H9 (cell line): ENCODE measurements at regions not wholly inside any gene's neighbourhood (a gene's known extent, or its start where the extent isn't known, plus 50 kb on each side); places are given as distances from the start of the nearest gene placed in this dataset.

Experiments
- DNase-seq: peaks from one replicate; pipeline ENCODE4 v3.0.0-alpha.2; 2017
- H2AFZ ChIP-seq: one replicate; pipeline ENCODE4 v1.6.1; 2013; ENCODE audit warnings: mild to moderate bottlenecking, low read length, control low read depth, moderate library complexity
- H2AK5ac ChIP-seq: 2 replicates; pipeline ENCODE4 v1.6.1; 2013; ENCODE audit warnings: low read length, control low read depth, mixed read lengths; ENCODE audit not compliant: insufficient read length
- H2BK120ac ChIP-seq: one replicate; pipeline ENCODE4 v1.6.1; 2013; ENCODE audit warnings: low read depth, mild to moderate bottlenecking, low read length, control low read depth, inconsistent platforms; ENCODE audit not compliant: poor library complexity, severe bottlenecking
- H2BK12ac ChIP-seq: 2 replicates; pipeline ENCODE4 v1.6.1; 2013; ENCODE audit warnings: low read length, control low read depth, mixed read lengths, low read depth; ENCODE audit not compliant: insufficient read length
- H2BK15ac ChIP-seq: 2 replicates; pipeline ENCODE4 v1.6.1; 2013; ENCODE audit warnings: low read depth, low read length, control low read depth
- H2BK20ac ChIP-seq: one replicate; pipeline ENCODE4 v1.6.1; 2013; ENCODE audit warnings: low read depth, mild to moderate bottlenecking, low read length, control low read depth, inconsistent platforms; ENCODE audit not compliant: poor library complexity, severe bottlenecking
- H2BK5ac ChIP-seq: 2 replicates; pipeline ENCODE4 v1.6.1; 2013; ENCODE audit warnings: low read length, control low read depth, mixed read lengths; ENCODE audit not compliant: insufficient read length
- H3K14ac ChIP-seq: 2 replicates; pipeline ENCODE4 v1.6.1; 2013; ENCODE audit warnings: low read length, control low read depth; ENCODE audit not compliant: insufficient read depth
- H3K18ac ChIP-seq: 2 replicates; pipeline ENCODE4 v1.6.1; 2013; ENCODE audit warnings: low read depth, mild to moderate bottlenecking, mixed read lengths, low read length, control low read depth; ENCODE audit not compliant: insufficient read length
- H3K23ac ChIP-seq: 2 replicates; pipeline ENCODE4 v1.6.1; 2013; ENCODE audit warnings: low read length, control low read depth, mixed read lengths, low read depth; ENCODE audit not compliant: insufficient read length
- H3K23me2 ChIP-seq: 2 replicates; pipeline ENCODE4 v1.6.1; 2013; ENCODE audit warnings: low read depth, mild to moderate bottlenecking, mixed read lengths, low read length, control low read depth; ENCODE audit not compliant: insufficient read length, poor library complexity, severe bottlenecking
- H3K27ac ChIP-seq: 2 replicates; pipeline ENCODE4 v1.5.1; 2013; ENCODE audit warnings: low read length, control low read depth, mixed read lengths, low read depth; ENCODE audit not compliant: insufficient read length
- H3K27me3 ChIP-seq: 2 replicates; pipeline ENCODE4 v1.6.1; 2013; ENCODE audit warnings: low read length, control low read depth, inconsistent platforms; ENCODE audit not compliant: insufficient read depth
- H3K4ac ChIP-seq: 2 replicates; pipeline ENCODE4 v1.6.1; 2013; ENCODE audit warnings: low read depth, mild to moderate bottlenecking, control low read depth, inconsistent platforms, low read length, moderate library complexity
- H3K4me1 ChIP-seq: 2 replicates; pipeline ENCODE4 v1.6.1; 2013; ENCODE audit warnings: low read length, control low read depth, inconsistent platforms; ENCODE audit not compliant: insufficient read depth
- H3K4me2 ChIP-seq: 2 replicates; pipeline ENCODE4 v1.6.1; 2013; ENCODE audit warnings: low read length, control low read depth, mixed read lengths; ENCODE audit not compliant: insufficient read length, insufficient read depth
- H3K56ac ChIP-seq: 2 replicates; pipeline ENCODE4 v1.6.1; 2013; ENCODE audit warnings: low read depth, mild to moderate bottlenecking, mixed read lengths, low read length, control low read depth; ENCODE audit not compliant: insufficient read length
- H3K79me1 ChIP-seq: 2 replicates; pipeline ENCODE4 v1.6.1; 2013; ENCODE audit warnings: low read depth, mild to moderate bottlenecking, moderate library complexity, low read length, control low read depth, inconsistent platforms; ENCODE audit not compliant: insufficient read depth, poor library complexity, severe bottlenecking
- H3K79me2 ChIP-seq: 2 replicates; pipeline ENCODE4 v1.6.1; 2013; ENCODE audit warnings: low read length, control low read depth, inconsistent platforms; ENCODE audit not compliant: insufficient read depth
- H3K9ac ChIP-seq: 2 replicates; pipeline ENCODE4 v1.6.1; 2013; ENCODE audit warnings: low read length, control low read depth, mixed read lengths; ENCODE audit not compliant: insufficient read length; ENCODE audit errors: extremely low read depth
- H3K9me3 ChIP-seq: one replicate; pipeline ENCODE4 v1.6.1; 2013; ENCODE audit warnings: low read depth, low read length, inconsistent platforms; ENCODE audit not compliant: control insufficient read depth
- H3T11ph ChIP-seq: one replicate; pipeline ENCODE4 v1.6.1; 2013; ENCODE audit warnings: mild to moderate bottlenecking, low read length, control low read depth, inconsistent platforms
- H4K20me1 ChIP-seq: one replicate; pipeline ENCODE4 v1.6.1; 2013; ENCODE audit not compliant: control insufficient read depth, insufficient read length, insufficient read depth
- H4K5ac ChIP-seq: 2 replicates; pipeline ENCODE4 v1.6.1; 2013; ENCODE audit warnings: low read depth, mild to moderate bottlenecking, mixed read lengths, low read length, control low read depth; ENCODE audit not compliant: insufficient read length
- H4K8ac ChIP-seq: replicated peaks from 2 replicates; pipeline ENCODE4 v1.6.1; 2013; ENCODE audit warnings: low read length, control low read depth, mixed read lengths, low read depth; ENCODE audit not compliant: insufficient read length
- H4K91ac ChIP-seq: 2 replicates; pipeline ENCODE4 v1.6.1; 2013; ENCODE audit warnings: low read depth, mild to moderate bottlenecking, moderate library complexity, mixed read lengths, low read length, control low read depth; ENCODE audit not compliant: insufficient read length
- H3K27ac Mint-ChIP-seq, 3 experiments: 2 replicates in 2 of 3; 3 replicates in 1 of 3; pipeline ENCODE4 v1.8.0; 2020 to 2021; ENCODE audit warnings: mixed read lengths in 3 of 3, mild to moderate bottlenecking in 1 of 3, moderate library complexity in 1 of 3
- H3K27me3 Mint-ChIP-seq: 2 replicates; pipeline ENCODE4 v1.8.0; 2021; ENCODE audit warnings: low read depth, mild to moderate bottlenecking, moderate library complexity, mixed read lengths
- H3K36me3 Mint-ChIP-seq, 3 experiments: 2 replicates in 2 of 3; 3 replicates in 1 of 3; pipeline ENCODE4 v1.8.0; 2020 to 2021; ENCODE audit warnings: low read depth in 3 of 3, mixed read lengths in 3 of 3; ENCODE audit not compliant: insufficient read depth in 1 of 3
- H3K4me1 Mint-ChIP-seq, 2 experiments: 2 replicates each; pipeline ENCODE4 v1.8.0; 2020; ENCODE audit warnings: mixed read lengths in 2 of 2
- H3K4me3 Mint-ChIP-seq, 2 experiments: 2 replicates in 1 of 2; 3 replicates in 1 of 2; pipeline ENCODE4 v1.8.0; 2020 to 2021; ENCODE audit warnings: mild to moderate bottlenecking in 2 of 2, mixed read lengths in 2 of 2, moderate library complexity in 1 of 2
- H3K9me3 Mint-ChIP-seq, 2 experiments: 2 replicates in 1 of 2; 3 replicates in 1 of 2; pipeline ENCODE4 v1.8.0; 2020; ENCODE audit warnings: mild to moderate bottlenecking in 2 of 2, mixed read lengths in 2 of 2, moderate library complexity in 1 of 2
- WGBS: extraction: QIAGEN DNeasy Blood & Tissue Kit; methylation state at CpG from one replicate; pipeline ENCODE4 v1.1.7; 2013; ENCODE audit warnings: missing lambda C conversion rate, low lambda C conversion rate, mixed read lengths; ENCODE audit not compliant: insufficient read length; ENCODE audit errors: extremely low coverage; 5-methylcytosine and 5-hydroxymethylcytosine counted together
- TF ChIP-seq, protein P1 (sequence below): fragments of 200-600 bp; sonication (generic); conservative IDR thresholded peaks from 3 replicates; pipeline ENCODE4 v1.8.0; 2021; ENCODE audit warnings: antibody characterized with exemption, mild to moderate bottlenecking

DNA sequence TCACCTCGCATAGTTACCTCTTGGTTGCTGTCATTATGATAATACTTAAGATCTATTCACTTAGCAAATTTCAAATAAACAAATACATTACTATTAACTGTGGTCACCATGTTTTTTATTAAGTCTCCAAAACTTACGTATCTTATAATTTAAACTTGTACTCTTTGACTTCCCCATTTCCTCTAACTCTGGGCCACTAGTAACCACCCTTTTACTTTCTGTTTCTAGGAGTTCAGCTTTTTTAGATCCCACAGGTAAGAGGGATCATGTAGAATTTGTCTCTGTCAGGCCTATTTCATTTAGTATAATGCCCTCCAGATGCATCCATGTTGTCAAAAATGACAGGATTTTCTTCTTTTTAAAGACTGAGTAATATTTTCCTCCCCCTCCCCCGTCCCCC lies 212.4 kb upstream of the C11orf87 start:
- Histone ChIP-seq H3T11ph (no peak overlapping the region), H3K4ac (no peak overlapping the region), H3K23me2 (no peaks in the 10 kb centered on the region), H2AK5ac (no peak overlapping the region), H3K14ac (no peak overlapping the region), H3K79me1 (no peaks in the 10 kb centered on the region), H2AFZ (no peak overlapping the region), H2BK12ac (no peak overlapping the region), H4K91ac (no peak overlapping the region), H2BK20ac (no peak overlapping the region), H3K18ac (no peak overlapping the region), H3K4me1 (no peaks in the 10 kb centered on the region), H3K9me3 (no peaks in the 10 kb centered on the region), H2BK15ac (no peak overlapping the region), H2BK120ac (no peak overlapping the region), H4K8ac (no peak overlapping the region), H2BK5ac (no peak overlapping the region), H3K79me2 (no peaks in the 10 kb centered on the region), H4K5ac (no peak overlapping the region), H3K9ac (no peak overlapping the region), H3K4me2 (no peak overlapping the region), H3K27me3 (no peaks in the 10 kb centered on the region), H3K56ac (no peak overlapping the region), H3K23ac (no peak overlapping the region), H3K27ac (no peak overlapping the region), H4K20me1 (no peaks in the 10 kb centered on the region)
- H3K36me3 Mint-ChIP-seq, result peaks cover 0 to 19% (median 9%) of the 10 kb centered on the region in 3 experiments; a peak in 6 of 7 replicates
- no CpG with 5 or more reads among the region's 3 CpGs for WGBS
- no peak overlapping the region for H3K4me3 Mint-ChIP-seq
- H3K9me3 Mint-ChIP-seq, result peaks cover 17 to 19% of the 10 kb centered on the region in 2 experiments
- DNase-seq, result no peak
- H3K27me3 Mint-ChIP-seq, result no peaks in the 10 kb centered on the region
- H3K27ac Mint-ChIP-seq, result no peak overlapping the region
- TF ChIP-seq, protein P1, sequence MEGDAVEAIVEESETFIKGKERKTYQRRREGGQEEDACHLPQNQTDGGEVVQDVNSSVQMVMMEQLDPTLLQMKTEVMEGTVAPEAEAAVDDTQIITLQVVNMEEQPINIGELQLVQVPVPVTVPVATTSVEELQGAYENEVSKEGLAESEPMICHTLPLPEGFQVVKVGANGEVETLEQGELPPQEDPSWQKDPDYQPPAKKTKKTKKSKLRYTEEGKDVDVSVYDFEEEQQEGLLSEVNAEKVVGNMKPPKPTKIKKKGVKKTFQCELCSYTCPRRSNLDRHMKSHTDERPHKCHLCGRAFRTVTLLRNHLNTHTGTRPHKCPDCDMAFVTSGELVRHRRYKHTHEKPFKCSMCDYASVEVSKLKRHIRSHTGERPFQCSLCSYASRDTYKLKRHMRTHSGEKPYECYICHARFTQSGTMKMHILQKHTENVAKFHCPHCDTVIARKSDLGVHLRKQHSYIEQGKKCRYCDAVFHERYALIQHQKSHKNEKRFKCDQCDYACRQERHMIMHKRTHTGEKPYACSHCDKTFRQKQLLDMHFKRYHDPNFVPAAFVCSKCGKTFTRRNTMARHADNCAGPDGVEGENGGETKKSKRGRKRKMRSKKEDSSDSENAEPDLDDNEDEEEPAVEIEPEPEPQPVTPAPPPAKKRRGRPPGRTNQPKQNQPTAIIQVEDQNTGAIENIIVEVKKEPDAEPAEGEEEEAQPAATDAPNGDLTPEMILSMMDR, result no peak
- H3K4me1 Mint-ChIP-seq, result no peaks in the 10 kb centered on the region
